ENCODE measurements at regions not wholly inside any gene's neighbourhood (a gene's known extent, or its start where the extent isn't known, plus 50 kb on each side); places are given as distances from the start of the nearest gene placed in this dataset.

DNA sequence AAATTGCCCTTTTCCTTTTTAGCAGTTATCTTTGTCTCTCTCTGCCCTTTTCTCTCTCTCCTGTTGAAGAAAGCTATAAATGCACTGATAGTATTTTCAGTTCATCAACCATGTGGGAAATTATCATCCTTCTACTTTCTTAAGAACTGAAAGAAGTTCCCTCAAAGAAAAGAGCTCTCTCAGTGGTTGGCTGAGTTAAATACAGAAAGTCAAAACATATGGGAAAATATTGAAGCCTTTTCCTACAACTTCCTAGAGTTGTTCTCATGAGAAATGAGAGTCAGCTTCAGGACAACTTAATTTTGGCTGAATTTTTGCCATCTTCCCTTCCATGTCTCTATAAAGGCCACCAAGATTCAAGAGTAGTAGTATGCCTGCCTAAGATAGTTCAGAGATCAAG, 96.7 kb downstream of the NFKBIZ start:
- no peaks in the 10 kb centered on the region for H3K4me1 ChIP-seq (ENCODE audit: control insufficient read depth in 4 of 4, insufficient read depth in 4 of 4, low read length in 3 of 4)
- H3K36me3 ChIP-seq (ENCODE audit: control insufficient read depth in 4 of 4, insufficient read depth in 3 of 4, low read depth in 1 of 4, low read length in 3 of 4): no peaks in the 10 kb centered on the region
- no peak overlapping the region for H3K9ac ChIP-seq (ENCODE audit: low read depth in 1 of 2, low read length in 2 of 2)
- no peak overlapping the region for H3K4me3 ChIP-seq (ENCODE audit: low read depth in 1 of 3, low read length in 3 of 3)
- H3K9me3 ChIP-seq (ENCODE audit: control insufficient read depth in 4 of 4, low read length in 3 of 4): no peaks in the 10 kb centered on the region
- no peak overlapping the region for H3K27ac ChIP-seq (ENCODE audit: low read depth in 1 of 2, low read length in 2 of 2)
- no peaks in the 10 kb centered on the region for H3K27me3 ChIP-seq (ENCODE audit: control insufficient read depth in 4 of 4, insufficient read depth in 4 of 4, low read length in 3 of 4)
- TF ChIP-seq, protein P1, sequence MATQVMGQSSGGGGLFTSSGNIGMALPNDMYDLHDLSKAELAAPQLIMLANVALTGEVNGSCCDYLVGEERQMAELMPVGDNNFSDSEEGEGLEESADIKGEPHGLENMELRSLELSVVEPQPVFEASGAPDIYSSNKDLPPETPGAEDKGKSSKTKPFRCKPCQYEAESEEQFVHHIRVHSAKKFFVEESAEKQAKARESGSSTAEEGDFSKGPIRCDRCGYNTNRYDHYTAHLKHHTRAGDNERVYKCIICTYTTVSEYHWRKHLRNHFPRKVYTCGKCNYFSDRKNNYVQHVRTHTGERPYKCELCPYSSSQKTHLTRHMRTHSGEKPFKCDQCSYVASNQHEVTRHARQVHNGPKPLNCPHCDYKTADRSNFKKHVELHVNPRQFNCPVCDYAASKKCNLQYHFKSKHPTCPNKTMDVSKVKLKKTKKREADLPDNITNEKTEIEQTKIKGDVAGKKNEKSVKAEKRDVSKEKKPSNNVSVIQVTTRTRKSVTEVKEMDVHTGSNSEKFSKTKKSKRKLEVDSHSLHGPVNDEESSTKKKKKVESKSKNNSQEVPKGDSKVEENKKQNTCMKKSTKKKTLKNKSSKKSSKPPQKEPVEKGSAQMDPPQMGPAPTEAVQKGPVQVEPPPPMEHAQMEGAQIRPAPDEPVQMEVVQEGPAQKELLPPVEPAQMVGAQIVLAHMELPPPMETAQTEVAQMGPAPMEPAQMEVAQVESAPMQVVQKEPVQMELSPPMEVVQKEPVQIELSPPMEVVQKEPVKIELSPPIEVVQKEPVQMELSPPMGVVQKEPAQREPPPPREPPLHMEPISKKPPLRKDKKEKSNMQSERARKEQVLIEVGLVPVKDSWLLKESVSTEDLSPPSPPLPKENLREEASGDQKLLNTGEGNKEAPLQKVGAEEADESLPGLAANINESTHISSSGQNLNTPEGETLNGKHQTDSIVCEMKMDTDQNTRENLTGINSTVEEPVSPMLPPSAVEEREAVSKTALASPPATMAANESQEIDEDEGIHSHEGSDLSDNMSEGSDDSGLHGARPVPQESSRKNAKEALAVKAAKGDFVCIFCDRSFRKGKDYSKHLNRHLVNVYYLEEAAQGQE (IDR thresholded peaks at IDR 0.05): no peak
- TF ChIP-seq TAF1 (conservative IDR thresholded peaks at IDR 0.05) (no peak), ZBTB33 (IDR thresholded peaks at IDR 0.05) (no peak), RAD21 (IDR thresholded peaks at IDR 0.05) (no peak), EGR1 (IDR thresholded peaks at IDR 0.05; ENCODE audit: low read depth in 2 of 2) (no peak), FOXA1 (IDR thresholded peaks at IDR 0.05) (no peak), NR2F2 (IDR thresholded peaks at IDR 0.05) (no peak), CTCF (IDR thresholded peaks at IDR 0.05; ENCODE audit: low read depth, low read length, missing input control) (no peak), HNF4A (conservative IDR thresholded peaks at IDR 0.05) (no peak), YY1 (IDR thresholded peaks at IDR 0.05) (no peak), RXRA (IDR thresholded peaks at IDR 0.05) (no peak), FOXA2 (IDR thresholded peaks at IDR 0.05) (no peak), SP1 (IDR thresholded peaks at IDR 0.05) (no peak), HNF4G (IDR thresholded peaks at IDR 0.05) (no peak), JUND (IDR thresholded peaks at IDR 0.05) (no peak), GABPA (IDR thresholded peaks at IDR 0.05 in 1 of 2, conservative IDR thresholded peaks at IDR 0.05 in 1 of 2) (no peak)
- TF ChIP-seq, protein P2, sequence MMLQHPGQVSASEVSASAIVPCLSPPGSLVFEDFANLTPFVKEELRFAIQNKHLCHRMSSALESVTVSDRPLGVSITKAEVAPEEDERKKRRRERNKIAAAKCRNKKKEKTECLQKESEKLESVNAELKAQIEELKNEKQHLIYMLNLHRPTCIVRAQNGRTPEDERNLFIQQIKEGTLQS (IDR thresholded peaks at IDR 0.05): no peak
- TF ChIP-seq, protein P3, sequence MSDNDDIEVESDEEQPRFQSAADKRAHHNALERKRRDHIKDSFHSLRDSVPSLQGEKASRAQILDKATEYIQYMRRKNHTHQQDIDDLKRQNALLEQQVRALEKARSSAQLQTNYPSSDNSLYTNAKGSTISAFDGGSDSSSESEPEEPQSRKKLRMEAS (IDR thresholded peaks at IDR 0.05): no peak
- no peak for DNase-seq (ENCODE audit: low spot score)
